ENCODE measurements at regions not wholly inside any gene's neighbourhood (a gene's known extent, or its start where the extent isn't known, plus 50 kb on each side); places are given as distances from the start of the nearest gene placed in this dataset.
"Not testable (repeated sequence)": the region's sequence is repeated elsewhere in the genome, so short reads cannot be mapped to it uniquely, and the experiment has no call there.

DNA sequence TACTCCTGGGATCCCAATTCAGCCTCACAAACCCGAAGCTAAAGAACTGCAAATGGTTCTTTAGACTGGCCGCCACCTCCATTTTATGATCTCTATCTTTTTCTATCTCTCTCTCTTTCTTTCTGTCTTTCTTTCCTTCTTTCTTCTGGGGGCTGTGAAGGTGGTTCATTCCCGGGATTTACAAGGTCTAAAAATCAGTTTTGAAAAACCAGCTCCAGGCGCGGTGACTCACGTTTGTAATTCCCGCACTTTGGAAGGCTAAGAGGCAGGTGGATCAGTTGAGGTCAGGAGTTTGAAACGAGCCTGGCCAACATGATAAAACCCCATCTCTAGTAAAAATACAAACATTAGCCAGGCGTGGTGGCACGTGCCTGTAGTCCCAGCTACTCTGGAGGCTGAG is 67.2 kb upstream of the VASH1 start:
- ATAC-seq (ENCODE audit: poor library complexity) (no peak), DNase-seq (no peak)
- intact Hi-C loops (cut with DNase I), result no loop called here

DNA sequence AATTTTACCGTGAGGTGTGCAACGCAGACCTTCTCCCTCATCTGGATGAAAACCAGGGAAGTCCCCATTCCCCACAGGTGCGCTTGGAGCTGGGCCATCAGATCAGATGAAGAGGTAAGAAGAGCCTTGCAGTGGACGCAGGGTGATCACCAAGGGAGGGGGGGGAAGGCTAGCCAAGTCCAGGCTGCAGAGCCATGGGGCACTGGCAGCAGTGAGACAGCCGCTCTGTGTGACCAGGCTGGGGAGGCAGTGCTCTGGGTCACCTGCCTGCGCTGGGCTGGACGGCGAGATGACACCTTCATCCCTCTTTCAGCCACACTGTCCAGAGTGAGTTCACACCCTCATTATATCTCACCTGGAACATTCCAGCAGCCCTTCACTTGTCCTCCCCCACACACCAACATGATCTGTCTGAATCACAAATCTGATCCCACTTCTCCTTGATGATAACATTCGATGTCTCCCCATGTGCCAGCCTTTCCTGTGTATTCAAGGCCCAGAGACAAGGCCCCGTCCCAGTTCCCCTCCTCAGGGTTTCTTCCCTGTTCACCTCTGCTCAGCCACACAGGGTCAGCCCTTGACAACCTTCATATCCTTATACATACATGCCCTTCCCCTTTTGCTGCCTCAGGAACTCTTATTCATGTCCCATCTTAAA is 65.9 kb upstream of the VASH1 start:
- no peak for ATAC-seq (ENCODE audit: poor library complexity)
- intact Hi-C loops (cut with DNase I), result no loop called here
- DNase-seq, result no peak

DNA sequence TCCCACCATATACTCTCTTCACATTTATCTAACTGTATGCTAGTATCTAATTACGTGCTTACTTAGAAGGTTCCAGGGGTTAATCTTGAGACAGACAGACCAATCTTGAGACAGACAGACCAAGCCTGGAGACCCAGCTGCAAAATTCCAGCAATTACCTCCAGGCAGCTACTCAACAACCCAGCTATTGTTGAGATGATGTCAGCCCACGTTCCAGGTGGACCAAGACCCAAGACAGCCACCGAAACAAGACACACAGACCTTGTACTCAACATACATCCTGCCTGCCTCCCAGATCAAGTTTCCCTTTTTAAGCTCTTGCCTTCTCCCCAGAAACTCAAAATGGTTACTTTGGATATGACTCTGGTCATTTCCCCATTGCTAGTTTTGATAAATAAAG is 64.9 kb upstream of the VASH1 start:
- no peak for DNase-seq
- intact Hi-C loops (cut with DNase I), result no loop called here
- ATAC-seq (ENCODE audit: poor library complexity), result no peak

DNA sequence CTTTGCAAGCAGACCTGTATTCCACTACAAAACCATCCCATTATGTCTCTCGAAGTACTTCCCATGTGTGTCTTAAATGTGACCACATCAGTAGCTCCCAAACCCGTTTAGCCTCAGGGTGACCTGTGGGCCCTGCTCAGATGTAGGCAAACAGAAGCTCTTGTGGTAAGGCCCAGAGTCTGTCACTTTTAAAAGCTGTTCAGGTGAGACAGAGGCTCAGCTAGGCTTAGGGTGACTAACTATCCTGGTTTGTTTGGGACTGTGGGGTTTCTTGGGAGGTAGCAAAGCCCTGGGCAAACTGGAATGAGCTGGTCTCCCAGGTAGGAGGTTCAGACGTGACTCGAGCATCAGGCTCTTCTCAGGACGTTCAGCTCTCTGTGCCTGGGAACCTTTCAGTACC is 64.5 kb upstream of the VASH1 start:
- DNase-seq (no peak), ATAC-seq (ENCODE audit: poor library complexity) (no peak)
- intact Hi-C loops (cut with DNase I), result no loop called here

DNA sequence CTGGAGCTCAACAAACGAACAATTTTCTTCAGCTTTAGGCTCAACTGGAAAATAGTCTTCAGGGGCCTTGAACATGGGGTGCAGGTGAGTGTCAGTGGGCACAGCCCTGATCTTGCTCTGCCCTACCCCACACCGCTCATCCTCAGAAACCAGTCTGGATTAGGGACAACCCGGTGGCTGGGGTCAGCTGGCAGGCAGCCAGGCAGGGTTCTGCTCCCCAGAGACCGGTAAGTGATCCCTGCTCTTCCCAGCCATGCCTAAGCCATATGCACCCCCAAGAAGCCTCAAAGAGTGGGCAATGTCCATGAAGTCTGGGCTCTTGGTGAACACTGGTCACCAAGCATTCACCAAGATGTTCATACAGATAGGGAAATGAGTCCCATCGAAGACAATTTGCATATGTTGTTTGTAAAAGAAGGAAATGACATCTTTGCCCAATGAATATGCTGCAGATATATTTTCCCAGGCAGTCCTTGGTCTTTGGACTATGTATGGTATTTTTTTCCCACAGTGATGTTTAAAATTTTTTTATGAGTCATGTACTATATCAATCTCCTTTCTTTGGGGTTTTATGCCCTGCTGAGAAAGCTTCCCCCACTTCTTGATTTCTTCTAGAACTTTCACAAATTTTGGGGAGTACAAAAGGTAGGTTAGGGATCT is 63.9 kb upstream of the VASH1 start:
- ATAC-seq (ENCODE audit: poor library complexity) (no peak), DNase-seq (no peak)
- intact Hi-C loops (cut with DNase I), result no loop called here

DNA sequence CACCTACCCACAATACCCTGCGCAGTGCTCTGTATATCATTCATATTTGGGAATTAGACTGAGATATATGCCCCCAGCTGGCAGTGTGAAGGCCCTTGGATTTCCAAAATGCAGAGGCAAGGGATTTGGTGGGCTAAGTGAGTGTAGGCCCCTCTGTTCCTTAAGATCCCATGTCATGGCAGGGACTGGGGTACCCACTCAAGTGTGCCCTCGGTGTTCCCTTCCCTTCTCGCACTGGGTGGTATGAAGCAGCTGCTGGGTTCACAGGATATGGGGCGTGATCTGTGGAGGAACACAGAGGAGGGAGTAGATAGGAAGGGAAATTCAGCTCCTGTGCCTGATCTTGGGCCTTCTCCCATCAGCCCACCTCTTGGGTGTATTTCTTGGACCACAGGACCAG is 63.1 kb upstream of the VASH1 start:
- ATAC-seq (ENCODE audit: poor library complexity) (no peak), DNase-seq (no peak)
- intact Hi-C loops (cut with DNase I), result no loop called here

DNA sequence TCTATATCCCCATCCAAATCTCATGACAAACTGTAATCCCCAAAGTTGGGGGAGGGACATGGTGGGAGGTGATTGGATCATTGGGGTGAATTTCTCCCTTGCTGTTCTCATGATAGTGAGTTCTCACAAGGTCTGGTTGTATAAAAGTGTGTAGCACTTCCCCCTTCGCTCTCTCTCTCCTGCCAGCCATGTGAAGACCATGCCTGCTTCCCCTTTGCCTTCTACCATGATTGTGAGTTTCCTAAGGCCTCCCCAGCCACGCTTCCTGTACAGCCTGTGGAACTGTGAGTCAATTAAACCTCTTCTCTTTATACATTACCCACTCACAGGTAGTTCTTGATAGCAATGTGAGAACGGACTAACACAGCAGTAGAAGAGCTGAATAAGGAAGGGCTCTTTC is 62.6 kb upstream of the VASH1 start:
- intact Hi-C loops (cut with DNase I), result no loop called here
- ATAC-seq (ENCODE audit: poor library complexity), result no peak
- DNase-seq, result no peak

DNA sequence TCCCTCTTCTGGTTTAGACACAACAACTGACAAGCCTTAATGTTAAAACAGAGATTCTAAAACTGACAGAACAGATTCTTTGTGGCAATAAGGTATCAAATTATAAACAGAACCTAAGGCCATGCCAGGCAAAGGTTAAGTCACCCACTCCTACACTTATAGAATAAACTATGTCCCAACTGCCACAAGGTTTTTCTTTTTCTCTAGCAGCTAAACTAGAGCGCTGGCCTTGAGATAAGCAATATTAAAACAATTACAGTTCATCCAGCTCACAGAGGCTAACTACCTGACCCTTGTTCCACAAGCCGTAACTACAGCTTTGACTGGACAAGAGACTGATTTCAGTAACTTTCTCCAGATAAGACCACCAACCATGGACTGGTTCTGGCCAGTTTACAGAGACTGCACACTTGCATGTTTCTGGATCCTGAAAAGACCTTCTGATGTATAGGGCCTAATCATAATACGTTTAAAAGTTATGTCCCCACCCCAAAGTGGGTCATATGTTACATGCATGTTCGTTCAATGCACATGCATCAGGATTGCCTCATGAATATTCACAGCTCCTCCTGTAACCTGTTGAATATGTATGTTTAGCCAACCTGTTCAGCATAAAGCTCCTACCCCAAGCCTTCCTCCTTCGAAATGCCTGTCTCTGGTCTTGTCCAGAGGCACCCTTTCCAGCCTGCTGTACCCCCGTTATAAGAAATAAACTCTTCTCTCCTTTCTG is 61.9 kb upstream of the VASH1 start:
- ATAC-seq (ENCODE audit: poor library complexity), result peak; percentile 8
- DNase-seq, result no peak
- intact Hi-C loops (cut with DNase I), result no loop called here

DNA sequence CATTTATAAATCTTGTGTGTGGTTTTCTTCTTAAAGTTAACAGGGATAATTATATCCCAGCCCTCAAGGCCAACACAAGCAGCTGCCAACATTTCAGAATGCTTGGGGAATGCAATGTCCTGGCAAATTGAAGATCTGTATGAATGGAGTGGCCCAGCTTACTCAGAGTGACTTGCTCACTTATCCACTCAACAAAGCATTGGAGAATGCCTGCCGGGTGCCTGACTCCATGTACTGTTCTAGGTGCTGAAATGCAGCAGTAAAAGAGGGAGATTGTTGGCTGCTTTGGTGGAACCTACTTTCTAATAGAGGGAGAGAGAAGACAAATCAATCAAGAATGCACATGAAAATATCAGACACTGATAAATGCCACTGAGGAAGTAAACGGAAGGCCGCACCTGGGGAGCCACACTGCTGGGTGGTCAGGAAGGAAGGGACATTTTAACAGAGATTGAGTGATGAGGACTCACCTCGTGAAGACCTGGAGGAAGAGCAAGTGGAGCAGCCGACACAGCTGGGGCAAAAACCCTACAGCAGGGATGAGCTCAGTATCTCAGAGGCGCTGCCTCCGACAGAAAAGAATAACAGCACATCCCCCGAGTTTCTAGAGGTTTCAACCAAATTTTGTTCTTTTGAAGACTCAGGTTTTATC is 61.2 kb upstream of the VASH1 start:
- intact Hi-C loops (cut with DNase I), result no loop called here
- ATAC-seq (ENCODE audit: poor library complexity) (peak; percentile 84), DNase-seq (no peak)

DNA sequence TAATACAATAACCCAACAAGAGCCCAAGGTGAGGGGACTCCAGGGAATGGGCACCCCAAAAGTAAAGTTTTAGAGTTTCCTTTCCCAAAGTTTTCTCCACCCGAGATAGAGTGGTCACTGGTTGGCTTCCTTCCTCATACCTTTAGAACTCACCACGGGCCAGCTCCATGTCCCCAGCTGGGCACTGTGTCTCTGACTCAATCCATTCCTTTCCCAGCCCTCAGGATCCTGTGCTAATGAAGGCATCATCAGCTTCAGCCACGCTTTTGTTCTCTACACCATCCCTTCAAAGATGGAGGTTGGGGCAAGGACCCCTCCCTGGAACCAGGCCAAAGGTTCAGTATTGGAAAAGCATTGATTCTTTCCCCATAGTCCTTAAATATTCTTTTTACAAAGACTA is 59.8 kb upstream of the VASH1 start:
- DNase-seq, result no peak
- intact Hi-C loops (cut with DNase I), result no loop called here
- ATAC-seq (ENCODE audit: poor library complexity), result no peak

DNA sequence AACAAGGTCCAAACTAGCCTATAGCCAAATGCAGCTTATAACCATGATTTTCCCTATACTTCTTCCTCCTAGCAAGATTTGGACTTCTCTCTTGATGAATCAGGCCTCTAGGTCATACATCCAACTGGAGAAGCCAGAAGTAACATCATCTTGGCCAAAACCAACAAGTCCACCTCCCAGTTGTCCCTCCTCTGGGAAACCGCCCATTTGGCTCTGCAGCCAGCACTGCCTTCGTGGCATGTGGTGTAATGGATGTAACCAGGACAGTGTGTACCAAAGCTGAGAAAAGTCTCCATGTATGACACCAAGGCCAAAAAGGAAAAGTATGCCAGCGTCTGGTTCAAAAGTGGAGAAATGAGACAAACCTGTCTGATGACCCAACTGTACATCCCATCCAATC is 59.3 kb upstream of the VASH1 start:
- peak; percentile 74 for DNase-seq
- ATAC-seq (ENCODE audit: poor library complexity), result peak; percentile 58
- intact Hi-C loops (cut with DNase I), result no loop called here

DNA sequence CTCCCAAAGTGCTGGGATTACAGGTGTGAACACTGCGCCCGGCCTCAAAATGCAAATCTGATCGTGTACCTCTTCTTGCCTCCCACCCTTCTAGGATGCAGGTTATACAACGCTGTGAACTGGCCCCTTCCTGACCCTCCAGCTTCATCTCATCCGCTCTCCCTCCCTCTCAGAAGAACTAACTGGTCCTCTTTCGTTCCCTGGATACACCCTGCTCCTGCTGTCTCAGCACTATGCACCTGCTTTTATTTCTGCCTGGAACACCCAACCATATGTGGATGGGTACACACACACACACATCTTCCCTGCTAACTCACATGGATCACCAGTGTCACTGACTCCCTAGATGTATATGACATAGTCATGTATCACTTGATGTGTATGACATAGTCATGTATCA is 56.1 kb upstream of the VASH1 start:
- DNase-seq (no peak), ATAC-seq (ENCODE audit: poor library complexity) (no peak)
- intact Hi-C loops (cut with DNase I), result no loop called here

DNA sequence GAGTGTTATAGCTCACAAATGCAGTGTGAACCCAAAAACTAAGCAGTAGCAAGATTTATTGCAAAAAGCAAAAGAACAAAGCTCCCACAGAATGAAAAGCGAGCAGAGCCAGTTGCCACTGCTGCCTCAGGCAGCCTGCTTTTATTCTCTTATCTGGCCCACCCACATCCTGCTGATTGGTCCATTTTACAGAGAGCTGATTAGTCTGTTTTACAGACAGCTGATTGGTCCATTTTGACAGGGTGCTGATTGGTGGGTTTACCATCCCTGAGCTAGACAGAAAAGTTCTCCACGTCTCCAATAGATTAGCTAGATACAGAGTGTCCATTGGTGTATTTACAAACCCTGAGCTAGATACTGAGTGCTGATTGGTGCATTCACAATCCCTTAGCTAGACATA is 55.1 kb upstream of the VASH1 start:
- DNase-seq; intact Hi-C loops (cut with DNase I); ATAC-seq (ENCODE audit: poor library complexity): not testable (repeated sequence)

DNA sequence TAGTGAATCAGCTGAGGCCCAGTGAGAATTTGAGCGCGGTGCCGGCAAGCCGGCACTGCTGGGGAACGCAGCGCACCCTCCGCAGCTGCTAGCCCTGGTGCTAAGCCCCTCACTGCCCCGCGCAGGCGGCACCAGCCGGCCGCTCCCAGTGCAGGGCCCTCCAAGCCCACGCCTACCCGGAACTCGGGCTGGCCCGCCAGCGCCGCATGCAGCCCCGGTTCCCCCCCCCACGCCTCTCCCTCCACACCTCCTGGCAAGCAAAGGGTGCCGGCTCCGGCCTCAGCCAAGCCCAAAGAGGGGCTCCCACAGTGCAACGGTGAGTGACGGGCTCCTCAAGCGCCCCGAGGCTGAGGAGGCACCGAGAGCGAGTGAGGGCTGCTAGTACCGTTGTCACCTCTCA is 54.5 kb upstream of the VASH1 start:
- intact Hi-C loops (cut with DNase I), result no loop called here
- ATAC-seq (ENCODE audit: poor library complexity), result no peak
- no peak for DNase-seq

DNA sequence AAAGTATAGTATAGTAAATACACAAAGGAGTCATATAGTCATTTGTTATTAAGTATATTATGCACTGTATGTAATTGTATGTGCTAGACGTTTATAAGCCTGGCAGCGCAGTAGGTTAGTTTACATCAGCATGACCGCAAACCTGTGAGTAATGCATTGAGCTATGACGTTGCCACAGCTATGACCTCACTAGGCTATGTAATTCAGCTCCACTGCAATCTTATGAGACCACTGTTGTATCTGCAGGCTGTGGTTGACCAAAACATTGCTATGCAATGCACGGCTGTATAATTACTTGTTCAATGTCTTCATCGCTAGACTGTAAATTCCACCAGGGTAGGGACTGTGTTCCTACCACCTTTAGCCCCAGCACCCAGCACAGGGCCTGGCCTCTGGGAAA is 53.2 kb upstream of the VASH1 start:
- intact Hi-C loops (cut with DNase I), result no loop called here
- DNase-seq (no peak), ATAC-seq (ENCODE audit: poor library complexity) (no peak)

DNA sequence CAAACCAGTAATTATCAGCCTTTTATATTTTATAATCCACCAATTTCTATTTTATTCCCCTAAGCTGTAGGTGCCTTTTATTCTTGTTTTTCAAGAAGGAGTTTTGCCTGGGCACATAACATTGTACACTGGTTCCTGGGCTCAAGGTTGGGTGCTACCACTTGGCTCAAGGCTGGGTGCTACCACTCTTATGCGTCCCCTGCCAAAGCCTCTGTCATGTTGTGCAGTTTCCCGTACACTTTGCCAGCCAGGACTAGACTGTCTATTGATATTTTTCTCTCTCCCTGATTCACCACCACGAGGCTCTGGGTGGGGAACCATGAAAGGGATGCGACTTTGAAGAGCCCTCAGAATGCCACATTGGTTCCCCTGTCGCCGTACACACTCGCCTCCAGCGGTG is 52.5 kb upstream of the VASH1 start:
- no peak for ATAC-seq (ENCODE audit: poor library complexity)
- no peak for DNase-seq
- intact Hi-C loops (cut with DNase I), result no loop called here

DNA sequence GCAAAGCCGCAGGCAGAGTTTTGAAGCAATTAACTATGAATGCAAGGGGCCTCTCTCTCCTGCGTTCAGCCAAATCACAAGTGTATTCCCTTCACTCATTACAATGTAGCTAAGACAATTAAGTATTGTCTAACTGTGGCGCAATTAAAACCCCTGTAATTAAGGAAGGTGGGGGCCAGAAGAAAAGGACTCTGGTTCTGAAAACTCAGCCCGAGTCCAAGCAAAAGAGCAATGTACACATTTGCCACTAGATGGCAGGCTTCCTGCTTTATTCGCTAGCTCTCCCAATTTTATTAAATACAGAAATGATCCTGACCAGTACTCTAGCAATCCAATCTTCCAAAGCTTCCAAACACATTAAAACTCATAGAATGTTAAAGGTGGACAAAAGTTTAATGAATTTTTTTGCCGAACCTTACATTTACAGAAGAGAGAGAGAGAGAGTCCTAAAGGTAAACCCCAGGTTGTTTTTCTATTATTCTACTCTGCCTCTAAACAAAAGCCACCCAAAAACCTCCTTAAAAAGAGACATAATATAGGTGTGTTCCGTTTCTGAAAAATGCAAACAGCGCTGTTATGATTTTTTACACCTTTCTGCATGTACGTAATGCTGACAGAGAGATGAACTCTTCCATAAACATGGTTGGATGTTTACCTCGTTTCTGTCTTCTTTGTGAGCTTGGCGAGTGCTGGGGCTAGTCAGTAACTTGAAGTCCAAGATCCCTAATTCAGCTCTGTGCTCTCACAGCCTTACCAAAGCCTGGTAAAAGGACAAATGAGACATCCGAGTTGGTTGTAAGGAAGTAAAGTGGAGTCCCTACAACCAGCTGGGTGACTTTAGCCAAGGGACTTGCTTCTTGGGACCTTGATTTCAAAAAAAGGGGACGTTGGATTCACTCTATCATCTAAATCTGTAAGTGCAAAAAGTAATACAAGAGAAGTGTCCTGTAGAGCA is 50.9 kb upstream of the VASH1 start:
- ATAC-seq (ENCODE audit: poor library complexity) (peak; percentile 67), DNase-seq (no peak)
- intact Hi-C loops (cut with DNase I), result loop anchor here (2.0 kb wide), 1 partner anchor 74 kb away; no protein-coding TSS in a partner anchor

Data from Right ventricle myocardium superior (tissue), 1 donor.